MM.1S (cell line): ENCODE measurements at regions not wholly inside any gene's neighbourhood (a gene's known extent, or its start where the extent isn't known, plus 50 kb on each side); places are given as distances from the start of the nearest gene placed in this dataset.

Experiments used
- DNase-seq: peaks from one replicate; pipeline ENCODE4 v3.0.0-alpha.2; 2015
- H2AFZ ChIP-seq: fragments of 300-600 bp; sonication (generic); 2 replicates; pipeline ENCODE4 v1.6.0; 2016; ENCODE audit warnings: antibody characterized with exemption, low read length
- H3F3A ChIP-seq: fragments of 300-600 bp; sonication (generic); 2 replicates; pipeline ENCODE4 v1.6.1; 2016; ENCODE audit warnings: mild to moderate bottlenecking, antibody characterized with exemption, low read length, moderate library complexity, mixed read lengths; ENCODE audit not compliant: insufficient read depth
- H3K27ac ChIP-seq: fragments of 300-600 bp; sonication (generic); 2 replicates; pipeline ENCODE4 v1.5.1; 2016; ENCODE audit warnings: mild to moderate bottlenecking, low read length
- H3K27me3 ChIP-seq: fragments of 300-600 bp; sonication (generic); replicated peaks from 2 replicates; pipeline ENCODE4 v1.6.0; 2016; ENCODE audit warnings: low read length; ENCODE audit not compliant: insufficient read depth
- H3K36me3 ChIP-seq: fragments of 300-600 bp; sonication (generic); replicated peaks from 2 replicates; pipeline ENCODE4 v1.6.1; 2016; ENCODE audit warnings: mild to moderate bottlenecking, low read length, mixed read lengths; ENCODE audit not compliant: insufficient read depth
- H3K4me1 ChIP-seq: fragments of 300-600 bp; sonication (generic); 2 replicates; pipeline ENCODE4 v1.6.1; 2016; ENCODE audit warnings: low read length, mixed read lengths
- H3K4me2 ChIP-seq: fragments of 300-600 bp; sonication (generic); 2 replicates; pipeline ENCODE4 v1.6.0; 2016; ENCODE audit warnings: low read depth, low read length
- H3K4me3 ChIP-seq: fragments of 300-600 bp; sonication (generic); 2 replicates; pipeline ENCODE4 v1.5.1; 2016; ENCODE audit warnings: low read length, mixed read lengths
- H3K79me2 ChIP-seq: fragments of 300-600 bp; sonication (generic); 2 replicates; pipeline ENCODE4 v1.6.1; 2016; ENCODE audit warnings: mixed run types, low read length, mixed read lengths
- H3K9ac ChIP-seq: fragments of 300-600 bp; sonication (generic); 2 replicates; pipeline ENCODE4 v1.6.1; 2016; ENCODE audit warnings: low read length, mixed read lengths
- H3K9me2 ChIP-seq: fragments of 300-600 bp; sonication (generic); replicated peaks from 2 replicates; pipeline ENCODE4 v1.6.1; 2016; ENCODE audit warnings: mild to moderate bottlenecking, low read length, mixed read lengths; ENCODE audit not compliant: insufficient read depth
- H3K9me3 ChIP-seq: fragments of 300-600 bp; sonication (generic); replicated peaks from 2 replicates; pipeline ENCODE4 v1.6.1; 2016; ENCODE audit warnings: mild to moderate bottlenecking, low read length, mixed read lengths; ENCODE audit not compliant: insufficient read depth
- H4K20me1 ChIP-seq: fragments of 300-600 bp; sonication (generic); 2 replicates; pipeline ENCODE4 v1.6.1; 2016; ENCODE audit warnings: mild to moderate bottlenecking, low read length, moderate library complexity, mixed read lengths; ENCODE audit not compliant: insufficient read depth
- CTCF ChIP-seq: fragments of 300-600 bp; sonication (generic); IDR thresholded peaks from 2 replicates; pipeline ENCODE4 v1.5.1; 2016; ENCODE audit warnings: antibody characterized with exemption, low read length, mixed read lengths
- EZH2 ChIP-seq: fragments of 300-600 bp; sonication (generic); optimal IDR thresholded peaks from 2 replicates; pipeline ENCODE3; 2017; ENCODE audit warnings: low read depth, mild to moderate bottlenecking, antibody characterized with exemption, low read length, mixed read lengths
- EZH2phosphoT487 ChIP-seq: fragments of 300-600 bp; sonication (generic); IDR thresholded peaks from 2 replicates; pipeline ENCODE4 v1.6.1; 2018; ENCODE audit warnings: antibody characterized with exemption, low read length

- no peak overlapping the region for H3K9ac ChIP-seq
Observed at GRCh38 chr10:10883737-10884136, 133.9 kb upstream of the CELF2 start.

GRCh38 chr10:10886861-10887531, 130.7 kb upstream of the CELF2 start:
- Histone ChIP-seq H3K36me3 (no peaks in the 10 kb centered on the region), H2AFZ (no peak overlapping the region), H3K9ac (no peak overlapping the region), H4K20me1 (no peaks in the 10 kb centered on the region), H3K27ac (no peak overlapping the region), H3K27me3 (no peaks in the 10 kb centered on the region), H3K9me3 (no peaks in the 10 kb centered on the region), H3K4me2 (no peak overlapping the region), H3K4me3 (no peak overlapping the region), H3K9me2 (no peaks in the 10 kb centered on the region), H3K4me1 (no peaks in the 10 kb centered on the region), H3K79me2 (no peaks in the 10 kb centered on the region), H3F3A (no peaks in the 10 kb centered on the region)
- no peak for DNase-seq
- TF ChIP-seq EZH2phosphoT487 (no peak), EZH2 (no peak), CTCF (no peak)

More at GRCh38 chr10:10883737-10884136, 133.9 kb upstream of the CELF2 start:
- H3F3A ChIP-seq = no peaks in the 10 kb centered on the region
- H3K4me1 ChIP-seq = no peaks in the 10 kb centered on the region
- H2AFZ ChIP-seq = no peak overlapping the region
- no peaks in the 10 kb centered on the region for H3K27me3 ChIP-seq
- no peak overlapping the region for H3K4me2 ChIP-seq
- H3K4me3 ChIP-seq = no peak overlapping the region
- no peak for TF ChIP-seq EZH2phosphoT487
- no peak for TF ChIP-seq EZH2
- no peak for TF ChIP-seq CTCF
- no peaks in the 10 kb centered on the region for H3K9me3 ChIP-seq
- DNase-seq = no peak
- no peaks in the 10 kb centered on the region for H3K36me3 ChIP-seq
- H4K20me1 ChIP-seq = no peaks in the 10 kb centered on the region
- no peaks in the 10 kb centered on the region for H3K9me2 ChIP-seq
- H3K79me2 ChIP-seq = no peaks in the 10 kb centered on the region
- H3K27ac ChIP-seq = no peak overlapping the region

GRCh38 chr10:10891124-10892082, 126.3 kb upstream of the CELF2 start:
- Histone ChIP-seq H3K4me3 (no peak overlapping the region), H3K36me3 (no peaks in the 10 kb centered on the region), H3K4me2 (no peak overlapping the region), H3K79me2 (no peaks in the 10 kb centered on the region), H4K20me1 (no peaks in the 10 kb centered on the region), H3K9ac (no peak overlapping the region), H3K9me3 (no peaks in the 10 kb centered on the region), H3K4me1 (no peaks in the 10 kb centered on the region), H3F3A (no peaks in the 10 kb centered on the region), H2AFZ (no peak overlapping the region), H3K9me2 (no peaks in the 10 kb centered on the region), H3K27ac (no peak overlapping the region), H3K27me3 (no peaks in the 10 kb centered on the region)
- TF ChIP-seq EZH2phosphoT487 (no peak), CTCF (no peak), EZH2 (no peak)
- DNase-seq = no peak
